Liver (tissue), 3 donors: ENCODE measurements at regions not wholly inside any gene's neighbourhood (a gene's known extent, or its start where the extent isn't known, plus 50 kb on each side); places are given as distances from the start of the nearest gene placed in this dataset.

Experiments used
- EGR1 ChIP-seq, 2 donors: IDR thresholded peaks; 2 replicates each; pipeline ENCODE4 v1.6.1; 2016 to 2018; ENCODE audit warnings: antibody characterized with exemption in 2 of 2, low read depth in 2 of 2
- HNF4G ChIP-seq: IDR thresholded peaks from 2 replicates; pipeline ENCODE4 v1.6.1; 2016; ENCODE audit warnings: antibody characterized with exemption
- TF ChIP-seq, protein P1 (sequence below): fragments of 150-350 bp; IDR thresholded peaks from 2 replicates; pipeline ENCODE4 v1.5.1; 2017; ENCODE audit warnings: improper control_type of control experiment, low read depth, low read length; ENCODE audit not compliant: missing input control
- TF ChIP-seq, protein P2 (sequence below): IDR thresholded peaks from 2 replicates; pipeline ENCODE4 v1.6.1; 2016; ENCODE audit warnings: antibody characterized with exemption, mild to moderate bottlenecking
- donor health status: healthy.
- donor health status: healthy.

DNA sequence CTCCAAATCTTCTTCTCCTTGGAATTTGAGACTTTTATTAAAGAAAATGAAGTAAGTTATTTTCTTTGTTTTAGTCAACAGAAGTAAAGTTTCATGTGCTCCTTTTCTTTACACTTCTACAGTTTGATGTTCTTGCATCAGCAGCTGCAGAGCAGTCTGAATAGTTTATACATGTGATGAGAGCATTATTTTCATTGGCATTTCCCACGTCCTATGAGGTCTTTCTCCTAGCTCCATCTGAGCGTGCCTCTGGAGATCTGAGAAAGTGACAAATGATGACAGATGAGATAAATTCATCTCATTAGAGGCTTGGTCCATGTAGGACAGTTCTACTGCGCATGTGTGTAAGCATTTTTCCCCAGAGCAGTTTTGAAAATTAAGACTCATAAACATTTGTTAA is 1290.0 kb downstream of the UQCRFS1 start:
- TF ChIP-seq, protein P1, sequence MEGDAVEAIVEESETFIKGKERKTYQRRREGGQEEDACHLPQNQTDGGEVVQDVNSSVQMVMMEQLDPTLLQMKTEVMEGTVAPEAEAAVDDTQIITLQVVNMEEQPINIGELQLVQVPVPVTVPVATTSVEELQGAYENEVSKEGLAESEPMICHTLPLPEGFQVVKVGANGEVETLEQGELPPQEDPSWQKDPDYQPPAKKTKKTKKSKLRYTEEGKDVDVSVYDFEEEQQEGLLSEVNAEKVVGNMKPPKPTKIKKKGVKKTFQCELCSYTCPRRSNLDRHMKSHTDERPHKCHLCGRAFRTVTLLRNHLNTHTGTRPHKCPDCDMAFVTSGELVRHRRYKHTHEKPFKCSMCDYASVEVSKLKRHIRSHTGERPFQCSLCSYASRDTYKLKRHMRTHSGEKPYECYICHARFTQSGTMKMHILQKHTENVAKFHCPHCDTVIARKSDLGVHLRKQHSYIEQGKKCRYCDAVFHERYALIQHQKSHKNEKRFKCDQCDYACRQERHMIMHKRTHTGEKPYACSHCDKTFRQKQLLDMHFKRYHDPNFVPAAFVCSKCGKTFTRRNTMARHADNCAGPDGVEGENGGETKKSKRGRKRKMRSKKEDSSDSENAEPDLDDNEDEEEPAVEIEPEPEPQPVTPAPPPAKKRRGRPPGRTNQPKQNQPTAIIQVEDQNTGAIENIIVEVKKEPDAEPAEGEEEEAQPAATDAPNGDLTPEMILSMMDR, result no peak
- TF ChIP-seq HNF4G (no peak), EGR1 (IDR thresholded peaks at IDR 0.05; ENCODE audit: low read depth in 2 of 2) (no peak)
- TF ChIP-seq, protein P2, sequence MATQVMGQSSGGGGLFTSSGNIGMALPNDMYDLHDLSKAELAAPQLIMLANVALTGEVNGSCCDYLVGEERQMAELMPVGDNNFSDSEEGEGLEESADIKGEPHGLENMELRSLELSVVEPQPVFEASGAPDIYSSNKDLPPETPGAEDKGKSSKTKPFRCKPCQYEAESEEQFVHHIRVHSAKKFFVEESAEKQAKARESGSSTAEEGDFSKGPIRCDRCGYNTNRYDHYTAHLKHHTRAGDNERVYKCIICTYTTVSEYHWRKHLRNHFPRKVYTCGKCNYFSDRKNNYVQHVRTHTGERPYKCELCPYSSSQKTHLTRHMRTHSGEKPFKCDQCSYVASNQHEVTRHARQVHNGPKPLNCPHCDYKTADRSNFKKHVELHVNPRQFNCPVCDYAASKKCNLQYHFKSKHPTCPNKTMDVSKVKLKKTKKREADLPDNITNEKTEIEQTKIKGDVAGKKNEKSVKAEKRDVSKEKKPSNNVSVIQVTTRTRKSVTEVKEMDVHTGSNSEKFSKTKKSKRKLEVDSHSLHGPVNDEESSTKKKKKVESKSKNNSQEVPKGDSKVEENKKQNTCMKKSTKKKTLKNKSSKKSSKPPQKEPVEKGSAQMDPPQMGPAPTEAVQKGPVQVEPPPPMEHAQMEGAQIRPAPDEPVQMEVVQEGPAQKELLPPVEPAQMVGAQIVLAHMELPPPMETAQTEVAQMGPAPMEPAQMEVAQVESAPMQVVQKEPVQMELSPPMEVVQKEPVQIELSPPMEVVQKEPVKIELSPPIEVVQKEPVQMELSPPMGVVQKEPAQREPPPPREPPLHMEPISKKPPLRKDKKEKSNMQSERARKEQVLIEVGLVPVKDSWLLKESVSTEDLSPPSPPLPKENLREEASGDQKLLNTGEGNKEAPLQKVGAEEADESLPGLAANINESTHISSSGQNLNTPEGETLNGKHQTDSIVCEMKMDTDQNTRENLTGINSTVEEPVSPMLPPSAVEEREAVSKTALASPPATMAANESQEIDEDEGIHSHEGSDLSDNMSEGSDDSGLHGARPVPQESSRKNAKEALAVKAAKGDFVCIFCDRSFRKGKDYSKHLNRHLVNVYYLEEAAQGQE, result no peak
